Panc1 (cell line): ENCODE measurements at regions not wholly inside any gene's neighbourhood (a gene's known extent, or its start where the extent isn't known, plus 50 kb on each side); places are given as distances from the start of the nearest gene placed in this dataset.

Source experiments
- SIN3A ChIP-seq: IDR thresholded peaks from 2 replicates; pipeline ENCODE4 v1.6.1; 2012; ENCODE audit warnings: low read depth, mild to moderate bottlenecking, low read length, moderate library complexity, borderline replicate concordance; ENCODE audit not compliant: insufficient read depth
- TF ChIP-seq, protein P1 (sequence below): fragments of 450-650 bp; IDR thresholded peaks from 2 replicates; pipeline ENCODE4 v1.5.1; 2017; ENCODE audit warnings: mild to moderate bottlenecking

DNA sequence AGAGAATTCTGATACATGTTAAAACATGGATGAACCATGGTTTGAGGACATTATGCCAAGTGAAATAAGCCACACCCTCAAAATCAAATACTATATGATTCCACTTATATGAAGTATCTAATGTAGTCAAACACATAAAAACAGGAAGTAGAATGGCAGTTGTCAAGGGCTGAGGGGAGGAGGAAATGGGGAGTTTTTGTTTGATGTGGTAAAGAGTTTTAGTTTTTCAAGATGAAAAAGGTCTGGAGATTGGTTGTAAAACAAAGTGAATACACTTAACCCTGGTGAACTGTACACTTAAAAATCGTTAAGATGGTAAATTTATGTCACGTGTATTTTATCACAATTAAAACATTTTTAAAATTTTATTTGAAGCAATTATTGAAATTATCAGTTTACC lies 127.4 kb upstream of the GRIK2 start:
- TF ChIP-seq, protein P1, sequence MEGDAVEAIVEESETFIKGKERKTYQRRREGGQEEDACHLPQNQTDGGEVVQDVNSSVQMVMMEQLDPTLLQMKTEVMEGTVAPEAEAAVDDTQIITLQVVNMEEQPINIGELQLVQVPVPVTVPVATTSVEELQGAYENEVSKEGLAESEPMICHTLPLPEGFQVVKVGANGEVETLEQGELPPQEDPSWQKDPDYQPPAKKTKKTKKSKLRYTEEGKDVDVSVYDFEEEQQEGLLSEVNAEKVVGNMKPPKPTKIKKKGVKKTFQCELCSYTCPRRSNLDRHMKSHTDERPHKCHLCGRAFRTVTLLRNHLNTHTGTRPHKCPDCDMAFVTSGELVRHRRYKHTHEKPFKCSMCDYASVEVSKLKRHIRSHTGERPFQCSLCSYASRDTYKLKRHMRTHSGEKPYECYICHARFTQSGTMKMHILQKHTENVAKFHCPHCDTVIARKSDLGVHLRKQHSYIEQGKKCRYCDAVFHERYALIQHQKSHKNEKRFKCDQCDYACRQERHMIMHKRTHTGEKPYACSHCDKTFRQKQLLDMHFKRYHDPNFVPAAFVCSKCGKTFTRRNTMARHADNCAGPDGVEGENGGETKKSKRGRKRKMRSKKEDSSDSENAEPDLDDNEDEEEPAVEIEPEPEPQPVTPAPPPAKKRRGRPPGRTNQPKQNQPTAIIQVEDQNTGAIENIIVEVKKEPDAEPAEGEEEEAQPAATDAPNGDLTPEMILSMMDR: no peak
- TF ChIP-seq SIN3A: no peak
